AG08395 (cell line): ENCODE measurements at regions not wholly inside any gene's neighbourhood (a gene's known extent, or its start where the extent isn't known, plus 50 kb on each side); places are given as distances from the start of the nearest gene placed in this dataset.

Experiments
- DNase-seq: peaks from one replicate; pipeline ENCODE4 v3.0.0; 2012; ENCODE audit warnings: mixed read lengths, low spot score

DNA sequence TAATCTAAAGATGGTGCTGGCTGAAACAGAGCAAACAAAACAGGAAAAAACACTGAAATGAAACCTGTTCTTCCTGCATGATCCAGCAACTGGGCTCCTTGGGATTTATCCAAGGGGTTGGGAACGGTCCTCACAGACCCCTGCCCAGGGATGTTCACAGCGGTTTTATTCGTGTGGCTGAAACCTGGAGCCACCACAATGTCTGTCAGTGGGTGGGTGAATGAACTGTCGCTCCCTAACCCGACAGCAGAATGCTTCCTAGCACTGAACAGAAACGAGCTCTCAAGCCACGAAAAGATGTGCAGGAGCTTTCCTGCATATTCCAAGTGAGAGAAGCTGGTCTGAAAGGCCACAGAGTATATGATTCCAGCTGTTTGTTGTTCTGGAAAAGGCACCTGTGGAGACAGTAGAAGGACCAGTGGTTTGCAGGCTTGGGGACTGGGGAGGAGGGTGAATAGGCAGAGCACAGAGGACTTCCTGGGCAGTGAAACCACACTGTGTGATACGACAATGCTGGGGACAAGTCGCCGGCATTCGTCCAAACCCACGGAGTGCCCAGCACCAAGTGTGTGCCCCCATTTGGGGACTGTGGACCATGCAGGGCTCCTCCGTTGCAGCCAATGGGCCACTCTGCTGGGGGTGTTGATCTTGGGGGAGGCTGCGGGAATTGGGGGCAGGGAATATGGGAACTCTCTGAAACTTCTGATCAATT lies 73.9 kb downstream of the TEX29 start:
- no peak for DNase-seq

- DNase-seq: no peak
Measured at GRCh38 chr13:111395511-111396393, 75.3 kb downstream of the TEX29 start.

DNA sequence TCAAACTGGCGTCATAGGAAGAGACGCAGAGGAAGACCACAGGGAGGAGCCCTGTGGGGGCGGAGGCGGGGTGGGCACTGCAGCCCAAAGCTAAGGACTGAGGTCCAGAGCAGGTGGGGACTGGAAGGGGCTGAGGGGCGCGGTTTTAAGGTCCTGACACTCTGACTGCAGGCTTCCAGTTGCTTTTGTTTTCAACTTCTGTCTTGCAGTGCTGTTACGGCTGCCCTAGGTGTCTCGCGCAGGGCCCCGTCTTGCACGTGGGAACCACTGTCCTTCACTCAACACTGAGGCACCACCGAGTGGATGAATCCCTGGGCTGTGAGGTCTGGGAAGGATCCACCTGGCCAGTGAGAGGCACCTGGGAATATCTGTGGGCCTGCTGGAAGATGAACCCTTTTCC lies 76.0 kb downstream of the TEX29 start:
- DNase-seq: no peak

- no peak for DNase-seq
Measured at GRCh38 chr13:111397202-111397880, 76.9 kb downstream of the TEX29 start.

GRCh38 chr13:111398196-111398595 lies 77.8 kb downstream of the TEX29 start:
- DNase-seq: no peak

GRCh38 chr13:111398715-111399299 lies 78.4 kb downstream of the TEX29 start:
- DNase-seq: peak; percentile 61

DNA sequence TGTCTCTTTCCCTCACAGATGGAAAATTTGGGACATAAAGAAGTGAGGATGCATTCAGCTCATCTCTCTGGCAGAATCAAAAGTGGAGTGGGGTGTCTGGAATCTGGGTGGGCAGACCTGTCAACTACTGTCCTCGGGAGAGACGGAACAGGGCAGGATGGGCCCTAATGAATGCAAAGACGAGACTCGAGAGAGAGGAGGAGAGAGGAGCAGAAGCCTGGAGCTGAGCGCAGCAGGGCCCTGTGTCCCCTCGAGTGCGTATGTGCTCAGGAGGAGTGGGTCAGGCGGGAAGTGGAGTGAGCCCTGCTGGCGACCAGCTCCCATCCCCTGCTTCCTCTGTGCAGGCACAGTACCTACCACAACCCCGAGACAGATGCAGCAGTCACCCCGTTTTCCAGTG lies 78.9 kb downstream of the TEX29 start:
- DNase-seq: no peak

- DNase-seq: no peak
Measured at GRCh38 chr13:111399776-111400538, 79.5 kb downstream of the TEX29 start.

GRCh38 chr13:111401151-111401550 lies 80.7 kb downstream of the TEX29 start:
- no peak for DNase-seq

GRCh38 chr13:111401755-111402154 lies 81.3 kb downstream of the TEX29 start:
- DNase-seq: no peak

DNA sequence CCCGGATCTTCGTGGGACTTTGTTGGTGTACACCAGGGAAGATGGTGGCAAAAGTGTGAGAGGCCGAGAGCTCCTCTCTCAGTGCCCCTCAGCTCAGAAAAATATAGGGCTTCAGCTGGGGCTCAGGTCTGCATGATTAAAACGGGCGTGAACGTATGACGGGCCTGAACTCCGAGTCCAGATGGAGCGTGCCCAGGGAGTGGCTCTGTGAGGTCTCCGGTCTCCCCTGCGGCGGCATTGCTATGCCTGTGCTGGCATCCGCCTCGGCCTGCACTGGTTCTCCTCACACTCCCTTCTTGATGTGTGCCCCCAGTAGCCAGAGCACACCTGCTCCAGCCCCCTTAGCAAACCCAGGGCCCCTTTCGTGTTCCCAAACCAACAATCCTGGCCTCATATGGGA lies 82.0 kb downstream of the TEX29 start:
- no peak for DNase-seq

- no peak for DNase-seq
Measured at GRCh38 chr13:111403266-111403665, 82.8 kb downstream of the TEX29 start.

DNA sequence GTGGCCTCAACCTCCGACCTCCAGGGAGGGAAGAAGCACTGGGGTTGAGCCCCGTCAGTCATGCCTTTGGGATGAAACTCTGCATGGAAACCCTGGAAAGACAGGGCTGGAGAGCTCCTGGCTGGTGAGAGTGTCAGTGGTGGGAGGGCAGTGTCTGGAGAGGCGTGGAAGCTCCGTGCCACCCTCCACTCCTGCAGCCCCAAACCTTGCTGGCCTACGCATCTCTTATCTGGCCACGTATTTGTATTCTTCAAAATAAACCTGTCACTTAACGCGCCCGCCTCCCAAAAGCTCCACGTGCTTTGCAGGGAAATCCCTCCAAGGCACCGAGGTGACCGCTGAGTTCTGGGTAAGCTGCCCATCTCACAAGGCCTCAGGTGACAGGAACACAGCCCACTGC lies 84.3 kb downstream of the TEX29 start:
- no peak for DNase-seq

DNA sequence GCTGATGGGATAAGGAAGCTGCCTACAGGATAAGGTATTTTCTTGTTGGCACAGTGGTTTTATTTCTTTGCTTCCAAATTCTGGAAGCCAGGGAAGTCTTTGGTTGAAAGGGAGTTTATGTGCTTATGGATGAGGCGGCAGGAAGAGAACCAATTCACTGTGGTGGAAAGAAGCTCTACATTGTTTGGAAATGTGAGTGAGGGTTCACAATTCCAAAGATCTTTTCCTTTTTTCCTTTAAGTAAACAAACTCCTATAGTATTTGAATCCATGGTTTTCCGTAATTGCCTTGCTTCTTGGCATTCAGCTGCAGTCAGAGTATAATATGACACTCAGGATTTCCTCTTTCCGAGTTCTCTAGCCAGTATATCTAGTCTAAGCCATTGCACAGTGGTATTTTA lies 86.2 kb downstream of the TEX29 start:
- DNase-seq: no peak

DNA sequence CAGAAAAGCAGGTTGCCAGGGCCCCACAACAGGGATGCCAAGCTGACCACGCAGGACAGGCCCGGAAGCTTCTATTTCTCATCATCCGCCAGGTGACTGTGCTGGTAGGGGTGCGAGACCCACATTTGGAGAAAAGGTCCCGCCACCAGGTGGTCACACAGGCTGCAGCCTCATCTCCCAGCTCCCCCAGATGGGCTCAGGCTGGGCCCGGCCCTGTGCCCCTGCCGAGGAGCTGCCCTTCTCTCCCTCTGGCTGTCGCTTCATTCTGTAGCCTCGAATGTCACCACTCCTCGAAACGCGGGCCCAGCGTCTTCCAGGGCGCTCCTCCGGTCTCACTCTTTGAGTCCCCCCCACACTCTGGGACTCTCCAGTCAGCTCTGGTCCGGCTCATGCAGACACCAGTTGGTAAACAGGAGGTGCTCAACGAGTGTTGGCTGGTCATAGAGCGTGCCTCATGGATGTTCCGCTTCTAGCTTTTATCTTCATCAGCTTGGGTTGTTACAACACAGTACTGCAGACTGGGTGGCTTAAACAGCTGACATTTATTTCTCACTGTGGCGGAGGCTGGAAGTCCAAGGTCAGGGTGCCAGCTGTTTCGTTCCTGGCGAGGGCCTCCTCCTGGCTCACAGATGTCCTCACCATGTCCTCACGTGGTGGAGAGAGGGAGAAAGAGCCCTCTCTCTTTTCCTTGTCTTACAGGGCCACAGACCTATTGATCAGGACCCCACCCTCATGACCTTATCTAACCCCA lies 87.1 kb downstream of the TEX29 start:
- DNase-seq: no peak

DNA sequence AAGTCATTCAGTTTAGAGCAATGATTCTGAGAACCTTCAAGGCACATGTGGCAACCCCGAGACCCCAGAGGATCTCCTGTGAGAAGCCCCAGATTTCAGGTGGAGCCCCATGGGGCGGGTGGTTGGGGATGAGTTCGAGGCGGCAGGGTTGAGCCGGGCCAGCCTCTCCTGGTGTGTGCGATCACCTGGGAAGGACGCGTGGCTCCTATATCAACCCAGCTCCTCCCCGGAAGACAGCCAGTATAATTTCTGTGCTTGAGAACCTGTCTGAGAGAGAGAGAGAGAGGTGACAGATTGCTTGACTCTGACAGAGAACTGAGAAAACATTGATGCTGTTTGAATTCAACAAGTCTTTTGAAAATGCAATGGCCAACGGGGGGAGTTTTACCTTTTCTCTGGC lies 89.0 kb downstream of the TEX29 start:
- DNase-seq: no peak

DNA sequence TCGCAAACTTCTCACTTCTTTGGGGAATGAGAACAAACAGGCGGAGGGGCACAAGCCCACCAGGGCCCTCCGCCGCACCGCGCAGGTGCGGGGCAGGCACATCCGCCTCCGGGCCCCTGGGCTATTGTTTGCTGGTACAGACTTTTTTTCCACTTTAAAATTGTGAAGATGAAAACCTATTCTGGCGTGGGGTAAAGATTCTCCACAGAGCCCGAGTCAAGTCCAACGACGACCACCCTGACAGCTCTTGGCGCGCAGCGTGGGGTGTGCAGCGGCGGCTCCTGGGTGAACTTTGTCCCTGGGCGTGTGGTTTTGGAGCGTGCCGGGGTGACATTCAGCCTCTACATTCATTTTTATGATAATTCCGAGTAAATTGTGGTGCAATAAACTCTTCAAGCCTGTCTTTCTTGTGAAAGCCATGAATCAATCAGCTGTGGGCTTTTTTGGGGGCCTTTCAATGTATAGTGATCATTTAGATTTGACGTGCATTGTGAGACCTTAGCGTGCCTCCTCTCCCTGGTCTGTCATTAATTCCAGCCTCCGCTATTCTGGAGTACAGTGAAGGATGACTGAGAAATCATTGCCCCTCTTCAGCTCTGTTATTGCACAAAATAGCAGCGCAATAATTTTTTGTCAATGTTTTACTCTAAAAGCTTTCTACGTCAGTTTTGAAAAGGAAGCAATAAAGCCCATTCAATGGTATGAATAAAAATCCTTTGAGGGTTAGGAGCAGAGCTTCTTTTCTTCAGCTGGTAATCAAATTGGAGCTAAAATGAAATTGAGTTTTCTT lies 90.0 kb downstream of the TEX29 start:
- DNase-seq: no peak

DNA sequence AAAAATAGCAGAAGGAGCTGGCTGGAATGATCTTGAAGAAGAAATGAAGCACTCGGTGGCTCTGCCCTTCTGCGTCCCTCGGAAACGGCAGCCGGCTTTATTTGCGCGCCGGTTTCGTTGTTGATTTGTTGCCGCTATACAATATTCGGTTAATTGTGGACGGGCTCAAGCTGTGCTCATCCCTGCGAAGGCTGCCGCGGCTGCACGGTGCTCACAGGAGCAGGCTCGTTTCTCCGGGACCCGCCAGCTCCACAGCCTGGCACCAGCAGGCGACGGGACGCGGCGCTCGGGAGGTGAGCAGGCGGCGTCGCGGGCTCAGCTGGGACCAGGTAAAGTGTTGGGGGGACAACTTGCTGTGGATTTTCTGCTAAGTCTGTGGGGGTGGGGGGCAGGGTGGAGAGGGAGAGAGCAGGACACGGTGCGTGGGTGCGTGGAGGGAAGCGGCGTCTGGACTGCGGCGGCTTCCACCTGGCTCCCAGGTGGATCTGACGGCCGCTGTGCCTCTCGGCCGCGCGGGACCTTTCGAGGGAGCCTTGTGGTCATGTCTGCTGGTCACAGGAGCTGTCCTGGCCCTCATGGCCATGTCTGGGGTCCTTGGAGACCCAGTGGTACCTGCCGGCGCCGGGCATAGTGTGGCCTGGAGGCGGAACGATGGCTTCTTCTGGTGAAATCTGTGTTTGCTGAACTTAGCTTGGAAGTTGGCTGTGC lies 90.9 kb downstream of the TEX29 start:
- DNase-seq: no peak

- no peak for DNase-seq
Measured at GRCh38 chr13:111411919-111412650, 91.6 kb downstream of the TEX29 start.
